Loucy (cell line): ENCODE measurements at regions not wholly inside any gene's neighbourhood (a gene's known extent, or its start where the extent isn't known, plus 50 kb on each side); places are given as distances from the start of the nearest gene placed in this dataset.

Experiments used
- H2AFZ ChIP-seq: fragments of 200-600 bp; sonication (generic); 2 replicates; pipeline ENCODE4 v1.6.0; 2016; ENCODE audit warnings: antibody characterized with exemption, mild to moderate bottlenecking, low read length, moderate library complexity
- H3F3A ChIP-seq: fragments of 200-600 bp; 2 replicates; pipeline ENCODE4 v1.6.0; 2016; ENCODE audit warnings: antibody characterized with exemption, low read depth, mild to moderate bottlenecking
- H3K27me3 ChIP-seq: fragments of 200-600 bp; sonication (generic); 2 replicates; pipeline ENCODE4 v1.6.1; 2014; ENCODE audit warnings: low read length, mild to moderate bottlenecking; ENCODE audit not compliant: insufficient read depth, poor library complexity, severe bottlenecking
- H3K36me3 ChIP-seq: fragments of 200-600 bp; sonication (generic); 2 replicates; pipeline ENCODE4 v1.6.1; 2016; ENCODE audit warnings: low read length; ENCODE audit not compliant: insufficient read depth
- H3K4me1 ChIP-seq: fragments of 200-600 bp; sonication (generic); 2 replicates; pipeline ENCODE4 v1.5.1; 2014; ENCODE audit warnings: low read length, mild to moderate bottlenecking; ENCODE audit not compliant: insufficient read depth, poor library complexity, severe bottlenecking
- H3K4me2 ChIP-seq: fragments of 200-600 bp; sonication (generic); 2 replicates; pipeline ENCODE4 v1.6.0; 2014; ENCODE audit warnings: antibody characterized with exemption, low read length, low read depth, mild to moderate bottlenecking; ENCODE audit not compliant: poor library complexity, severe bottlenecking
- H3K4me3 ChIP-seq: fragments of 200-600 bp; sonication (generic); 2 replicates; pipeline ENCODE4 v1.5.1; 2014; ENCODE audit warnings: low read length, mild to moderate bottlenecking, mixed read lengths; ENCODE audit not compliant: poor library complexity, severe bottlenecking
- H3K79me2 ChIP-seq: fragments of 200-600 bp; sonication (generic); 2 replicates; pipeline ENCODE4 v1.6.1; 2014; ENCODE audit warnings: low read length; ENCODE audit not compliant: insufficient read depth
- H3K9ac ChIP-seq: fragments of 200-600 bp; sonication (generic); 2 replicates; pipeline ENCODE4 v1.6.0; 2014; ENCODE audit warnings: mild to moderate bottlenecking, low read depth, low read length, moderate library complexity; ENCODE audit not compliant: poor library complexity, severe bottlenecking
- H3K9me2 ChIP-seq: fragments of 200-600 bp; sonication (generic); replicated peaks from 2 replicates; pipeline ENCODE4 v1.6.1; 2016; ENCODE audit warnings: low read depth, low read length, mixed read lengths
- H3K9me3 ChIP-seq: fragments of 200-600 bp; sonication (generic); 2 replicates; pipeline ENCODE4 v1.6.1; 2014; ENCODE audit warnings: mild to moderate bottlenecking, antibody characterized with exemption, low read length, low read depth; ENCODE audit not compliant: insufficient read depth
- H4K20me1 ChIP-seq: fragments of 200-600 bp; sonication (generic); 2 replicates; pipeline ENCODE4 v1.6.0; 2014; ENCODE audit warnings: antibody characterized with exemption, low read length, mild to moderate bottlenecking; ENCODE audit not compliant: insufficient read depth, poor library complexity, severe bottlenecking
- EZH2phosphoT487 ChIP-seq: fragments of 200-600 bp; IDR thresholded peaks from 2 replicates; pipeline ENCODE4 v1.6.1; 2018; ENCODE audit warnings: antibody characterized with exemption, mild to moderate bottlenecking, moderate library complexity, borderline replicate concordance
- TF ChIP-seq, protein P1 (sequence below): fragments of 200-600 bp; sonication (generic); conservative IDR thresholded peaks from 2 replicates; pipeline ENCODE4 v1.5.1; 2014; ENCODE audit warnings: mild to moderate bottlenecking, antibody characterized with exemption, low read length

DNA sequence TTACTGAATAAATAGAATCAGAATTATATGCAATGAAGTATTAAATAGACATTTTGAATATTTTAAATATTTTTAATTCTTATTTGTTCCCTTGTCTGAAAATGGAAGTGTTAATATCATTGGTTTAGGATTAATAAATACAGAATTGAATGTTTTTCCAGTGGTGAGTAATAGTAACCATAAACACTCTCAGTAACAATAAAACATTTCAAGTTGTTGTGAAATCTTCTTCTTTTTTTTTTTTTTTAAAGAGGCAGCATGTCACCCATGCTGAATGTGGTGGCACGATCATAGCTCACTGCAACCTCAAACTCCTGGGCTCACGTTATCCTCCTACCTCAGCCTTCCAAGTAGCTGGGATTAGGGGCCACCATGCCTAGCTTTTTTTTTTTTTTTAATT, 86.2 kb upstream of the ZBTB18 start:
- H3K79me2 ChIP-seq: no peaks in the 10 kb centered on the region
- H3K27me3 ChIP-seq: no peaks in the 10 kb centered on the region
- H3K4me3 ChIP-seq: no peak overlapping the region
- H3F3A ChIP-seq: no peaks in the 10 kb centered on the region
- H3K36me3 ChIP-seq: no peaks in the 10 kb centered on the region
- H3K4me1 ChIP-seq: no peaks in the 10 kb centered on the region
- no peak overlapping the region for H3K9ac ChIP-seq
- no peak for TF ChIP-seq EZH2phosphoT487
- TF ChIP-seq, protein P1, sequence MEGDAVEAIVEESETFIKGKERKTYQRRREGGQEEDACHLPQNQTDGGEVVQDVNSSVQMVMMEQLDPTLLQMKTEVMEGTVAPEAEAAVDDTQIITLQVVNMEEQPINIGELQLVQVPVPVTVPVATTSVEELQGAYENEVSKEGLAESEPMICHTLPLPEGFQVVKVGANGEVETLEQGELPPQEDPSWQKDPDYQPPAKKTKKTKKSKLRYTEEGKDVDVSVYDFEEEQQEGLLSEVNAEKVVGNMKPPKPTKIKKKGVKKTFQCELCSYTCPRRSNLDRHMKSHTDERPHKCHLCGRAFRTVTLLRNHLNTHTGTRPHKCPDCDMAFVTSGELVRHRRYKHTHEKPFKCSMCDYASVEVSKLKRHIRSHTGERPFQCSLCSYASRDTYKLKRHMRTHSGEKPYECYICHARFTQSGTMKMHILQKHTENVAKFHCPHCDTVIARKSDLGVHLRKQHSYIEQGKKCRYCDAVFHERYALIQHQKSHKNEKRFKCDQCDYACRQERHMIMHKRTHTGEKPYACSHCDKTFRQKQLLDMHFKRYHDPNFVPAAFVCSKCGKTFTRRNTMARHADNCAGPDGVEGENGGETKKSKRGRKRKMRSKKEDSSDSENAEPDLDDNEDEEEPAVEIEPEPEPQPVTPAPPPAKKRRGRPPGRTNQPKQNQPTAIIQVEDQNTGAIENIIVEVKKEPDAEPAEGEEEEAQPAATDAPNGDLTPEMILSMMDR: no peak
- no peaks in the 10 kb centered on the region for H4K20me1 ChIP-seq
- H2AFZ ChIP-seq: no peak overlapping the region
- no peaks in the 10 kb centered on the region for H3K9me3 ChIP-seq
- H3K4me2 ChIP-seq: no peak overlapping the region
- no peaks in the 10 kb centered on the region for H3K9me2 ChIP-seq

DNA sequence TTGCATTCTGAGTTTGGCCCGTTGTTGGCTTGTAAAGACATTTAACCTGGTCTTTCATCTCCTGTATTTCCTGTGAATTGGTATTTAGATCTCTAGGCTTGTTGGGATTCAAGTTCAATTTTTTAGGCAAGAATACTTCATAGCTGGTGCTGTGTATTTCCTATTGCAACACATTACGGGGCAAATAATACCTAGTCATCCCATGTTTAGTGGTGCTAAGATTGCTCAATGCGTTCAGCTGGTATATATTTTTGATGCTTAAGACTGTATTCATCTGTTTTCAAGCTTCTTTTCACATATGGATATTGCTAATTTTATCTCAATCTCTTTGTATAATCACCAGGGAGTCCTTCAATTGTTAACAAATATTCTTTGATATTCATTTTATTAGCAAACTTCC, 87.5 kb upstream of the ZBTB18 start:
- no peak overlapping the region for H2AFZ ChIP-seq
- no peaks in the 10 kb centered on the region for H3F3A ChIP-seq
- no peak overlapping the region for H3K9ac ChIP-seq
- H3K79me2 ChIP-seq: no peaks in the 10 kb centered on the region
- H3K27me3 ChIP-seq: no peaks in the 10 kb centered on the region
- TF ChIP-seq, protein P1: no peak
- no peak for TF ChIP-seq EZH2phosphoT487
- H3K9me2 ChIP-seq: no peaks in the 10 kb centered on the region
- no peaks in the 10 kb centered on the region for H3K9me3 ChIP-seq
- H4K20me1 ChIP-seq: no peaks in the 10 kb centered on the region
- no peak overlapping the region for H3K4me2 ChIP-seq
- H3K4me1 ChIP-seq: no peaks in the 10 kb centered on the region
- H3K4me3 ChIP-seq: no peak overlapping the region
- no peaks in the 10 kb centered on the region for H3K36me3 ChIP-seq

DNA sequence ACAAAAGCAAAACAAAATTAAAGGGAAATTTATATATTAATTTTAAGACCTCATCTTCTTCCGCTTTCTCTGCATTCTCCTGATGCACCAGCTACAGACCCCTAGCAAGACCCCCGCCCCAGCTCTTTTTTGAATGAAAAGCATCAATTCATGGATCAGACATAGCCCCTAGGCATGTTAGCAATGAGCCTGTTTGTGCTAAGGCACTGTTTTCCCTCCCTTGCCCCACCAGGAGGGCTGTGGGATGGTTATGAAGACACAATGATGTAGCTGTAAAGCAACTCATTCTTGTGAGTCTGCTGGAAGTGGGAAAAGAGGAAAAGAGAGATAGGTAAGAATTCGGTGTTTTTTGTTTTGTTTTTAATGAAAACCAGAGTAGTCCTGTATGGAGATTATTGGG, 88.5 kb upstream of the ZBTB18 start:
- Histone ChIP-seq H3K4me2 (no peak overlapping the region), H3K36me3 (no peaks in the 10 kb centered on the region), H3K4me3 (no peak overlapping the region), H3K9ac (no peak overlapping the region), H3K9me2 (no peaks in the 10 kb centered on the region), H2AFZ (no peak overlapping the region), H3K9me3 (no peaks in the 10 kb centered on the region), H3K27me3 (no peaks in the 10 kb centered on the region), H4K20me1 (no peaks in the 10 kb centered on the region), H3K79me2 (no peaks in the 10 kb centered on the region), H3F3A (no peaks in the 10 kb centered on the region), H3K4me1 (no peaks in the 10 kb centered on the region)
- TF ChIP-seq, protein P1: no peak
- no peak for TF ChIP-seq EZH2phosphoT487
